Peyer's patch (tissue), 4 donors: ENCODE measurements at regions not wholly inside any gene's neighbourhood (a gene's known extent, or its start where the extent isn't known, plus 50 kb on each side); places are given as distances from the start of the nearest gene placed in this dataset.

Experiments
- CTCF ChIP-seq, 6 experiments: fragments of 450-650 bp in 4 of 6; fragments of 200-600 bp in 2 of 6; sonication (generic) in 1 of 6; IDR thresholded peaks; one replicate each; pipeline ENCODE4 v1.5.1; 2017 to 2019; ENCODE audit warnings: antibody characterized with exemption in 6 of 6, mild to moderate bottlenecking in 3 of 6, moderate library complexity in 1 of 6
- POLR2A ChIP-seq, 2 donors: fragments of 450-650 bp; IDR thresholded peaks; one replicate each; pipeline ENCODE4 v1.5.1; 2017; ENCODE audit warnings: antibody characterized with exemption in 2 of 2, mild to moderate bottlenecking in 2 of 2, moderate library complexity in 2 of 2

- TF ChIP-seq CTCF (IDR thresholded peaks at IDR 0.05) (no peak), POLR2A (IDR thresholded peaks at IDR 0.05) (no peak)
These were observed 299.8 kb downstream of the MRPL39 start for GRCh38 chr21:25307489-25307888.
